Immature natural killer cell (primary cell): ENCODE measurements at regions not wholly inside any gene's neighbourhood (a gene's known extent, or its start where the extent isn't known, plus 50 kb on each side); places are given as distances from the start of the nearest gene placed in this dataset.

Experiments used
- DNase-seq, 3 donors: peaks; one replicate each; pipeline ENCODE4 v3.0.0; 2022; ENCODE audit warnings: mixed read lengths in 1 of 3
- H3K27ac Mint-ChIP-seq, 6 donors: one replicate each; pipeline ENCODE4 v1.8.0; 2020; ENCODE audit warnings: mixed read lengths in 6 of 6, mild to moderate bottlenecking in 5 of 6, inconsistent platforms in 4 of 6, moderate library complexity in 3 of 6
- H3K27me3 Mint-ChIP-seq, 3 donors: one replicate each; pipeline ENCODE4 v1.8.0; 2020 to 2021; ENCODE audit warnings: low read depth in 3 of 3, mild to moderate bottlenecking in 3 of 3, mixed read lengths in 3 of 3, moderate library complexity in 3 of 3, inconsistent platforms in 1 of 3
- H3K36me3 Mint-ChIP-seq, 3 donors: one replicate each; pipeline ENCODE4 v1.8.0; 2020; ENCODE audit warnings: mixed read lengths in 3 of 3, inconsistent platforms in 2 of 3, mild to moderate bottlenecking in 2 of 3
- H3K4me1 Mint-ChIP-seq, 2 donors: one replicate each; pipeline ENCODE4 v1.8.0; 2020; ENCODE audit warnings: inconsistent platforms in 2 of 2, mild to moderate bottlenecking in 2 of 2, mixed read lengths in 2 of 2, moderate library complexity in 1 of 2
- H3K4me3 Mint-ChIP-seq, 5 donors: one replicate each; pipeline ENCODE4 v1.8.0; 2020; ENCODE audit warnings: mild to moderate bottlenecking in 5 of 5, mixed read lengths in 5 of 5, inconsistent platforms in 3 of 5, moderate library complexity in 3 of 5
- H3K9me3 Mint-ChIP-seq, 6 donors: one replicate each; pipeline ENCODE4 v1.8.0; 2020; ENCODE audit warnings: mild to moderate bottlenecking in 6 of 6, mixed read lengths in 6 of 6, inconsistent platforms in 4 of 6, moderate library complexity in 3 of 6

DNA sequence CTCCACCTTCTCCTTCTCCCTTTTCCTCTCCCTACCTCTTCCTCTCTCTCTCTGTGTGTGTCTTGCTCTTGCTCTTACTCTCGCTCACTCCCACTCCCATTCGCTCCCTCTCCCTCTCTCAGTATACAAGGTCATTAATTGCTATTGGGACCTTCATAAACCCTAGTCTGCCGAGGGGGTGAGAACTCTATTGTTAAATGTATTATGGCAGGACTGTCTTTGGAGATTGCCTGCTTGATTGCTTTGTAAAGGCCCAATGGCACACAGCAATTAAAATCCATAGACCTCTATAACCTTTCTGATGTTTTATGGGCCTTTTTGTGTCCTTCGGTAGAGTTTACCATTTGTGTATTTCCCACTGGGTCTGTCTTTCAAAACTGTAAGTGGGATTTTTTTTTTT, 465.9 kb downstream of the ANXA1 start:
- DNase-seq = no peak
- Mint-ChIP-seq H3K27me3 (no peaks in the 10 kb centered on the region), H3K4me3 (no peak overlapping the region), H3K36me3 (no peaks in the 10 kb centered on the region), H3K9me3 (peaks cover 0 to 26% (median 2%) of the 10 kb centered on the region in 6 donors), H3K27ac (no peak overlapping the region), H3K4me1 (no peaks in the 10 kb centered on the region)

DNA sequence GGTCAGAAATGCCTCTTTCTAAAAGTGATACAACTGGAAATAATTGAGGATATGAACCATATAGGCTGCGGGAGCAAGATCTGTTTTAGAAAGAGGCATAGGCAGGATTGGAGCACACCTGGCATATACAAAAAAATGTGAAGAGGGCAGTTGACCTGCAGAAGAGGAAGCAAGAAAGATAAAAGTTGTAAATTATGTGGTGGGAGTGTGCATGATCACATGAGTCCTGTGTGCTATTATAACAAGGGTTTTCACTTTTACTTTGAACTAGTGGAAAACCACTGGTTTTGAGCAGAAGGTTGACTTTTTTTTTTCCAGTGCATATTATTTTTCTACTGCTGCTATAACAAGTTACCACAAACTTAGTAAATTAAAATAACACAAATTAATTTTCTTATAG, 489.3 kb downstream of the ANXA1 start:
- Mint-ChIP-seq H3K4me3 (no peak overlapping the region), H3K27ac (no peak overlapping the region), H3K9me3 (peaks cover 0 to 21% (median 0%) of the 10 kb centered on the region in 6 donors), H3K27me3 (no peaks in the 10 kb centered on the region), H3K4me1 (no peaks in the 10 kb centered on the region), H3K36me3 (no peaks in the 10 kb centered on the region)
- DNase-seq = no peak

DNA sequence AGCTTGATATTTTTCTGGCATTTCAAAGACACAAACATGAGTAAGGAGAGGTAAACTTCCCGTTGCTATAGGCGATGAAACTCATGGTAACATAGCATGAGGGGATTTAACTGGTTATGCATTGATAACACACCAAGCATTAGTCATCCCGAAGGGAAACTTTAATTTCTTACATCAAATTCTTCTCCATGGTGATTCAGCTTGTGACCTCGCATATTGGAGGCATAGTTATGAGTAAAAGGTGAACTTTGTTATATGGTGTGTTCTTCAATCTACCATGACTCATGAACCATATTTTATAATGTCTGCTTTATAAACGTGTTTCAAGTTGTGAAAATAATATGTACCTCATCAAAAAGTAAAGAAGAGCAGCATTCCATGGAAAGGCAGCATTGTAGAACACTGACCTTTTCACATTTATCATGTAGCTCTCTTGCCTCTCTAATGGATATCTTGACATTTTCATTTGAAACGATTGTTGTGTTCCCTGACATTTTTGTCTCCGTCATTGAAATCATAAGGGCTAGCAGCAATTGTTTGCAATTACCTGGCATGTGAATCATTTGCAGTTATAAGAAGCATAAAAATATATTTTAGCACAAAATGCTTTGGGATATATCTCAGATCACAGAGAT, 491.8 kb downstream of the ANXA1 start:
- H3K27ac Mint-ChIP-seq = no peak overlapping the region
- no peak for DNase-seq
- H3K27me3 Mint-ChIP-seq = no peaks in the 10 kb centered on the region
- peaks cover 0 to 3% (median 0%) of the 10 kb centered on the region in 3 donors for H3K36me3 Mint-ChIP-seq
- no peaks in the 10 kb centered on the region for H3K4me1 Mint-ChIP-seq
- H3K9me3 Mint-ChIP-seq = peaks cover 0 to 24% (median under 1%) of the 10 kb centered on the region in 6 donors
- no peak overlapping the region for H3K4me3 Mint-ChIP-seq

DNA sequence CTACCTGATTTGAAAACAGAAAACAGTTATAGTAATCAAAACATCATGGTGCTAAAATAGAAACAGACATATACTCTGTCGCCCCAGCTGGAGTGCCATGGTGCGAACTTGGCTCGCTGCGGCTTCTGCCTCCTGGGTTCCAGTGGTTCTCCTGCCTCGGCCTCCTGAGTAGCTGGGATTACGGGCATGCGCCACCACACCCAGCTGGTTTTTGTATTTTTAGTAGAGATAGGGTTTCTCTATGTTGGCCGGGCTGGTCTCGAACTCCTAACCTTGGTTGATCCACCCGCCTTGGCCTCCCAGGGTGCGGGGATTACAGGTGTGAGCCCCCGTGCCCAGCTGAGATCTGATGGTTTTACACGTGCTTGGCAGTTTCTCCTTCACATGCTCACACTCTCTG, 495.9 kb downstream of the ANXA1 start:
- Mint-ChIP-seq H3K27ac (no peak overlapping the region), H3K9me3 (peaks cover 0 to 23% (median 2%) of the 10 kb centered on the region in 6 donors), H3K4me1 (no peaks in the 10 kb centered on the region), H3K4me3 (no peak overlapping the region), H3K27me3 (peaks cover 1 to 4% (median 2%) of the 10 kb centered on the region in 3 donors), H3K36me3 (peaks cover 0 to 5% (median 0%) of the 10 kb centered on the region in 3 donors)
- DNase-seq = no peak

DNA sequence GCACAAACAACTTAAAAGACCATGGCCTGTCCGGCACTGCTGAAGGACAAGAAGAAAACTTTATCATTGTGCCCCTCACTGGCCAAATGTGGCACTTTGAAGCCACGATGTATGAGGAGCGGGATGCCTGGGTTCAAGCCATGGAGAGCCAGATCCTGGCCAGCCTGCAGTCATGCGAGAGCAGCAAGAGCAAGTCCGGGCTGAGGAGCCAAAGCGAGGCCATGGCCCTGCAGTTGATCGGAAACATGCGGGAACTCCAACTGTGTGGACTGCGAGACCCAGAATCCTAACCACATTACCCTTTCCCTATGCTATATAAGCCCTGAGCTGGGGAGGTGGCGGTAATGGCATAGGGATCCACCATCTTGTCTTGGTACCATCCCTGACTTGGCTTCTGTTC, 497.9 kb downstream of the ANXA1 start:
- Mint-ChIP-seq H3K9me3 (peaks cover 0 to 29% (median 2%) of the 10 kb centered on the region in 6 donors), H3K4me1 (no peaks in the 10 kb centered on the region), H3K27ac (no peak overlapping the region), H3K4me3 (no peak overlapping the region), H3K27me3 (peaks cover 1 to 4% (median 2%) of the 10 kb centered on the region in 3 donors), H3K36me3 (peaks cover 0 to 5% (median 0%) of the 10 kb centered on the region in 3 donors)
- no peak for DNase-seq

DNA sequence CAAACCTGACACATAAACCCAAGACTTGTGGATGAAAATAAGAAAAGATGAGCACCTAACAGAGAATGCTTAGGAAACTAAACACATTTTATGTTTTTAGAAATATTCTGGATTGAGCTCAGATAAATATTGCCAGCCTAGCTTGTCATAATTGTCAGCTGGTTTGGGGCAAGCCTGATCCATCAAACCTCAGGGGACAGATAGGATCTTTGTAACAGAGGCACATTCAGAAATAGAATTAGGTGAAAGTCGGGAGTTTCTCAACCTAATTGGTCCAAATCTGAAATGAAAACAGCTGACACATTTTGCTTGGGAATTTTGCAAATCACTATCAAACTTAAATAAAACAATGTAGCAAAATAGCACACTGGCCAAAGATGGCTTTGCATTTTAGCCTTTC, 503.7 kb downstream of the ANXA1 start:
- DNase-seq = no peak
- H3K36me3 Mint-ChIP-seq = no peaks in the 10 kb centered on the region
- no peaks in the 10 kb centered on the region for H3K4me1 Mint-ChIP-seq
- H3K4me3 Mint-ChIP-seq = no peak overlapping the region
- H3K27me3 Mint-ChIP-seq = peaks cover 0 to 5% (median 0%) of the 10 kb centered on the region in 3 donors
- H3K9me3 Mint-ChIP-seq = peaks cover 0 to 18% (median 0%) of the 10 kb centered on the region in 6 donors
- no peak overlapping the region for H3K27ac Mint-ChIP-seq

DNA sequence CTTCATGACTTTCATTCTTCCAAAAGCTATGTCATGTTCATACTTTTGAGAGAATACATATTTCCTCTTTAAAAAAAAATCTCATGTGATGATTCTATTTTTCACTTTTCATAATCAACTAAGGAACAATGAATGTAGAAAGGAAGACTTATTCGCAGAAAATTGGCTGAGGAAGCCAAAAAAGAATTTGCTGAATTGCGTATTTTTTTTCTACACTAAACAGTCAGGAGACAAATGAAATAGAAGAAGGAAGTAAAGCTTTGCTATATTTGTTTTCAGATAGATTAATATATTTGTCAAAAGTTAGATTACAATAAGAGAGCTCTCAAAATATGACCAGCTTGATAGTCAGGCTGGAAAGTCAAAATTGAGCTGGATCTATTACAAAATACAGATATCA, 504.2 kb downstream of the ANXA1 start:
- Mint-ChIP-seq H3K9me3 (peaks cover 0 to 14% (median 0%) of the 10 kb centered on the region in 6 donors), H3K36me3 (no peaks in the 10 kb centered on the region), H3K4me1 (no peaks in the 10 kb centered on the region), H3K27me3 (peaks cover 0 to 4% (median 0%) of the 10 kb centered on the region in 3 donors), H3K27ac (no peak overlapping the region), H3K4me3 (no peak overlapping the region)
- no peak for DNase-seq

DNA sequence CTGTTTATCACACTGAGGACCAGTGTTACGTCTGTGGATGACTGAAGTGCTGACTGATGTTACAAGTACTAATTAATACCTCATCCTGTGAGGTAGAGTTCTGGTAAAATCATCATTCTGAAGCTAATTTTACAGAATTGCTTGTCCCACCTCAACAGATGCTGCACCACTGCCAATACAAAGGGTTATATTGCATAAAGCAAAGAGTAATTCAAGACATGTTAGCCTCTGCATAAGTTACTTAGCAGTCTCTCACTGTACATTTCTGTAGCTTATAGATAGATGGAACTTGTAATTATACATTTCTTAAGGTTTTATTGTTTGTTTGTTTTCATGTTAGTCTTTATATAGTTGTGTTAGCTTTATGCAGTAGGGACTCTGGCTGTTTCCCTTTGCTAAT, 513.6 kb downstream of the ANXA1 start:
- H3K9me3 Mint-ChIP-seq = no peaks in the 10 kb centered on the region
- H3K4me3 Mint-ChIP-seq = no peak overlapping the region
- no peaks in the 10 kb centered on the region for H3K27me3 Mint-ChIP-seq
- DNase-seq = no peak
- no peak overlapping the region for H3K27ac Mint-ChIP-seq
- no peaks in the 10 kb centered on the region for H3K36me3 Mint-ChIP-seq
- no peaks in the 10 kb centered on the region for H3K4me1 Mint-ChIP-seq

DNA sequence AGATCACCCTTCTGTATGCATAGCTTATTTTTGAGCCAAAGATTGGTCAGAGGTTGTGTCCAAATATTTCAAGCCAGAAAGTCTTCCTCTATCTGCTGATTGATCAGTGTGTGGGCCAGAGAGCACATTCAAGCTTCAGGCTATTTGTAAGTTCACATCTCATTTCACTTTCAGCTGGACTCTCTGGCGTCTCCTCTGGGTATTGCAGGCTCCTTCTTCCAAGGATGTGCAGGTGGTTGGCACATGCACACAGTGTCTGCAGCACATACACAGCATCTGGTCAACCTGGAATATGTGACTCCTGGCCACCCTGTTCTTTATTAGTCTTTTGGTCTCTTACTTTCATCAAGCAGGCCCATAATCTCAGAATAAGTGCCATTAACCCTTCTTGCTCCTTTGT, 516.1 kb downstream of the ANXA1 start:
- no peaks in the 10 kb centered on the region for H3K9me3 Mint-ChIP-seq
- no peak overlapping the region for H3K27ac Mint-ChIP-seq
- no peaks in the 10 kb centered on the region for H3K4me1 Mint-ChIP-seq
- no peaks in the 10 kb centered on the region for H3K27me3 Mint-ChIP-seq
- no peak overlapping the region for H3K4me3 Mint-ChIP-seq
- DNase-seq = no peak
- H3K36me3 Mint-ChIP-seq = no peaks in the 10 kb centered on the region

DNA sequence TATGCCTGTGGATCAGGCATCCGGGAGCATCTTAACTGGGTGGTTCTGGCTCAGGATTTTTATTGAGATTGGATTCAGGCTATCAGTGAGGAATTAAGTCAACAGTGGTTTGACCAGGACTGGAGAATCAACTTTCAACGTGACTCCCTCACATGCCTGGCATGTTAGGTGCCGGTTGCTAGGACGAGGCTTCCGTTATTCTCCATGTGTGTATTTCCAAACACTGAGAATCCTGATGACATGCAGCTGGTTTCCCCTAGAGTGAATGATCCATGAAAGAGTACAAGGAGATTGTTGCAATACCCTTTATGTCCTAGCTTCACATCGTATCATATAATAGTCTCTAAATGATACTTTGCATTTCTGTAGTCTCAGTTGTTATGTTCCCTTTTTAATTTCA, 529.2 kb downstream of the ANXA1 start:
- no peak overlapping the region for H3K4me3 Mint-ChIP-seq

DNA sequence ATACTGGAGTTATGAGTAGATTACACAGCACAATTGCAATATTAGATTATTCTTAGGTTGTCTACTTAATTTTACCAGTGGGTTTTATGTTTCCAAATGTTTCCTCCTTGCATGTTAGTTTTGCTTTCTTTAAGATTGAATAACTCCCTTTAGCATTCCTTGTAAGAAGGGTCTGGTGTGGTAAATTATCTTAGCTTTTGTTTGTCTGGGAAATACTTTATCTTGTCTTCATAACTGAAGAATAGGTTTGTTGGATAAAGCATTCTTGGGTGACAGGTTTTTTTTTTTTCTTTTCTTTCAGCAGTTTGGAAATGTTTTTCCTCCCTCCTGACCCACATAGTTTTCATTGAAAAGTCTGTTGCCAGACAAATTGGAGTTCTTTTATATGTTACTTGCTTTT, 531.1 kb downstream of the ANXA1 start:
- no peaks in the 10 kb centered on the region for H3K4me1 Mint-ChIP-seq
- peaks cover 0 to 6% (median 0%) of the 10 kb centered on the region in 6 donors for H3K9me3 Mint-ChIP-seq
- DNase-seq = no peak
- H3K36me3 Mint-ChIP-seq = no peaks in the 10 kb centered on the region
- H3K27ac Mint-ChIP-seq = no peak overlapping the region
- H3K4me3 Mint-ChIP-seq = no peak overlapping the region
- H3K27me3 Mint-ChIP-seq = peaks cover 2 to 3% (median 3%) of the 10 kb centered on the region in 3 donors

More for the DNA sequence above, 529.2 kb downstream of the ANXA1 start:
- H3K36me3 Mint-ChIP-seq = no peaks in the 10 kb centered on the region
- H3K9me3 Mint-ChIP-seq = peaks cover 0 to 6% (median 0%) of the 10 kb centered on the region in 6 donors
- no peaks in the 10 kb centered on the region for H3K4me1 Mint-ChIP-seq
- no peak overlapping the region for H3K27ac Mint-ChIP-seq
- no peak for DNase-seq
- H3K27me3 Mint-ChIP-seq = peaks cover 2 to 3% (median 2%) of the 10 kb centered on the region in 3 donors

DNA sequence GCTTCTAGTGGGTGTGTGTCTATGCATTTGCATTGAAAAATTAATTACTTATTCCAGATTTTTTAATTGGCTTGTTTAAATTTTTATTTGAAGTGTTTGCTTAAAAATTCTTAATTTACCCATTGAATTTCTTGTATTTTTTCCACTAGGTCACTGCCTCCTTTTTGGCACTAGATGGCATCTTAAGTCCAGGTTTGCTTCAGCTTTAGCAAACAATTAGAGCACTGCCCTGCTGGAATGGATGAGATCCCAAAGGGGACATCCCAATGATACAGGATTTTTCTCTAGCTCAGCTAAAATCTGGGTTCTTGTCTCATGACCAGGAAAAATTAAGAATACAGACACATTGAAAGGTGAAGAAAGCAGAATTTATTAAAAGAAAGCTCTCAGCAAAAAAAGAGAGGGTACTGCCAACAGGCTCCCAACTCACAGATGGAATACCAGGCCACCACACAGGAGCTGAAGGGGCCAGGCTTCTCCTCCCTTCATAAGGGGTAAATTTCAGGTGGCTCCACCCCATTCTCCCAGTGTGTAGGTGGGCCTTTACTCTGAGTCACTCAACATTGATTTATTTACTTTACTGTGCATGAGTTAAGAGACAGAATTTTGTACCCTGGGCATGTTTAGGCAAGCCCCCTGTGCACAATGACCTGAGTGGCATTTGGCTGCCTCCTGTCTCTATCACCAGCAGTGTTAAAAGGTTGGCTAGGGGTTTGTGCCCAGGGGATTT, 532.4 kb downstream of the ANXA1 start:
- no peaks in the 10 kb centered on the region for H3K36me3 Mint-ChIP-seq
- H3K27me3 Mint-ChIP-seq = peaks cover 2 to 3% (median 3%) of the 10 kb centered on the region in 3 donors
- no peaks in the 10 kb centered on the region for H3K4me1 Mint-ChIP-seq
- peak in 1 of 3 donors; percentile 1 for DNase-seq
- no peak overlapping the region for H3K27ac Mint-ChIP-seq
- no peak overlapping the region for H3K4me3 Mint-ChIP-seq
- H3K9me3 Mint-ChIP-seq = peaks cover 0 to 6% (median 0%) of the 10 kb centered on the region in 6 donors

DNA sequence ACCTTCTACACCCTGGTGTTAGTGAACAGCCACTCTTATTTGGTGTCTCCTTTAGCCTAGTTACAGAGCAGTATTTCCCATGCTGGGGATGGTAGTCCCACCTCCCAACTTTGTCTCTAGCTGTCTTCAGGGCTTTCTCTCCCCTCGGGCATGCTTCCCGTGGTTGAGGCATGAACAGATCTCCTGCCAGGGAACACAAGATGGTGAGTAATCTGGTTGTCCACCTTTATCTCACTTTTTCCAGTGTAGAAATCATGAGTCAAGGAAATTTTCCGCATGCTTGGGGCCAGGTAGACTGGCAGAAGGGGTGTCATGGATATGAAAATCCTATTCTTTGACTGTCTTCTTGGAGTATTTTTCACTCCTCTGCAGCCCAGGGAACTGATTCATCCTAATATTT, 532.9 kb downstream of the ANXA1 start:
- no peaks in the 10 kb centered on the region for H3K4me1 Mint-ChIP-seq
- H3K36me3 Mint-ChIP-seq = no peaks in the 10 kb centered on the region
- H3K27ac Mint-ChIP-seq = no peak overlapping the region
- peaks cover 0 to 6% (median 0%) of the 10 kb centered on the region in 6 donors for H3K9me3 Mint-ChIP-seq
- H3K4me3 Mint-ChIP-seq = no peak overlapping the region
- no peak for DNase-seq
- H3K27me3 Mint-ChIP-seq = peaks cover 2 to 3% (median 3%) of the 10 kb centered on the region in 3 donors

DNA sequence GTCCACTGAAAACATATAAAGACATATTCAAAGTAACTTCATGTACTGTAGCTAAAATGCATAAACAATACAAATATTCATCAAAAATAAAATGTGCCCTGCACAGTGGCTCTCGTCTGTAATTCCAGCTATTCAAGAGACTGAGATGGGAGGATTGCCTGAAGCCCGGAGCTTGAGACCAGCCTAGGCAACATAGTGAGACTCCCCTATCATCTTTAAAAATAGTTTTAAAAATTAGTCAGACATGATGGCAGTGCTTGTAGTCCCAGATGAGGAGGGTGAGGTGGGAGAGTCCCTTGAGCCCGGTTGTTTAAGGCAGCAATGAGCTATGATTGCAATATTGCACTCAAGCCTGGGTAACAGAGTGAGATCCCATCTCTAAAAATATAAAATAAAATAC, 534.1 kb downstream of the ANXA1 start:
- Mint-ChIP-seq H3K9me3 (peaks cover 0 to 6% (median 0%) of the 10 kb centered on the region in 6 donors), H3K36me3 (no peaks in the 10 kb centered on the region)
- no peak for DNase-seq

More for the DNA sequence above, 534.1 kb downstream of the ANXA1 start:
- no peaks in the 10 kb centered on the region for H3K4me1 Mint-ChIP-seq
- no peak overlapping the region for H3K4me3 Mint-ChIP-seq
- no peak overlapping the region for H3K27ac Mint-ChIP-seq
- H3K27me3 Mint-ChIP-seq = peaks cover 1 to 3% (median 2%) of the 10 kb centered on the region in 3 donors
